Ishikawa (cell line): ENCODE measurements at regions not wholly inside any gene's neighbourhood (a gene's known extent, or its start where the extent isn't known, plus 50 kb on each side); places are given as distances from the start of the nearest gene placed in this dataset.

Source experiments
- CEBPB ChIP-seq: IDR thresholded peaks from 2 replicates; pipeline ENCODE4 v1.6.1; 2012
- CREB1 ChIP-seq: IDR thresholded peaks from 2 replicates; pipeline ENCODE4 v1.6.1; 2012; ENCODE audit warnings: low read depth
- EGR1 ChIP-seq: IDR thresholded peaks from 2 replicates; pipeline ENCODE4 v1.6.1; 2012
- EP300 ChIP-seq: IDR thresholded peaks from 2 replicates; pipeline ENCODE4 v1.6.1; 2012; ENCODE audit warnings: borderline replicate concordance
- FOXM1 ChIP-seq: IDR thresholded peaks from 2 replicates; pipeline ENCODE4 v1.6.1; 2012; ENCODE audit warnings: low read depth, borderline replicate concordance
- NFIC ChIP-seq: IDR thresholded peaks from 2 replicates; pipeline ENCODE4 v1.6.1; 2012
- RAD21 ChIP-seq: IDR thresholded peaks from 2 replicates; pipeline ENCODE4 v1.6.1; 2012; ENCODE audit warnings: low read depth
- TAF1 ChIP-seq: IDR thresholded peaks from 2 replicates; pipeline ENCODE4 v1.6.1; 2012; ENCODE audit warnings: low read depth, mild to moderate bottlenecking
- TCF12 ChIP-seq: IDR thresholded peaks from 2 replicates; pipeline ENCODE4 v1.6.1; 2012; ENCODE audit warnings: low read depth
- TEAD4 ChIP-seq: IDR thresholded peaks from 2 replicates; pipeline ENCODE4 v1.6.1; 2012
- YY1 ChIP-seq: IDR thresholded peaks from 2 replicates; pipeline ENCODE4 v1.6.1; 2012; ENCODE audit warnings: low read depth
- ZBTB7A ChIP-seq: IDR thresholded peaks from 2 replicates; pipeline ENCODE4 v1.6.1; 2012; ENCODE audit warnings: low read depth
- TF ChIP-seq, protein P1 (sequence below): IDR thresholded peaks from 2 replicates; pipeline ENCODE4 v1.6.1; 2012
- TF ChIP-seq, protein P2 (sequence below): IDR thresholded peaks from 2 replicates; pipeline ENCODE4 v1.6.1; 2012; ENCODE audit warnings: low read depth, mild to moderate bottlenecking
- TF ChIP-seq, protein P3 (sequence below): IDR thresholded peaks from 2 replicates; pipeline ENCODE4 v1.6.1; 2012

- TF ChIP-seq YY1 (no peak), FOXM1 (no peak), RAD21 (no peak), ZBTB7A (no peak), TCF12 (no peak), CEBPB (no peak), NFIC (no peak), EGR1 (no peak), TAF1 (no peak), TEAD4 (no peak), CREB1 (no peak)
- TF ChIP-seq, protein P1, sequence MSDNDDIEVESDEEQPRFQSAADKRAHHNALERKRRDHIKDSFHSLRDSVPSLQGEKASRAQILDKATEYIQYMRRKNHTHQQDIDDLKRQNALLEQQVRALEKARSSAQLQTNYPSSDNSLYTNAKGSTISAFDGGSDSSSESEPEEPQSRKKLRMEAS: no peak
- TF ChIP-seq, protein P2, sequence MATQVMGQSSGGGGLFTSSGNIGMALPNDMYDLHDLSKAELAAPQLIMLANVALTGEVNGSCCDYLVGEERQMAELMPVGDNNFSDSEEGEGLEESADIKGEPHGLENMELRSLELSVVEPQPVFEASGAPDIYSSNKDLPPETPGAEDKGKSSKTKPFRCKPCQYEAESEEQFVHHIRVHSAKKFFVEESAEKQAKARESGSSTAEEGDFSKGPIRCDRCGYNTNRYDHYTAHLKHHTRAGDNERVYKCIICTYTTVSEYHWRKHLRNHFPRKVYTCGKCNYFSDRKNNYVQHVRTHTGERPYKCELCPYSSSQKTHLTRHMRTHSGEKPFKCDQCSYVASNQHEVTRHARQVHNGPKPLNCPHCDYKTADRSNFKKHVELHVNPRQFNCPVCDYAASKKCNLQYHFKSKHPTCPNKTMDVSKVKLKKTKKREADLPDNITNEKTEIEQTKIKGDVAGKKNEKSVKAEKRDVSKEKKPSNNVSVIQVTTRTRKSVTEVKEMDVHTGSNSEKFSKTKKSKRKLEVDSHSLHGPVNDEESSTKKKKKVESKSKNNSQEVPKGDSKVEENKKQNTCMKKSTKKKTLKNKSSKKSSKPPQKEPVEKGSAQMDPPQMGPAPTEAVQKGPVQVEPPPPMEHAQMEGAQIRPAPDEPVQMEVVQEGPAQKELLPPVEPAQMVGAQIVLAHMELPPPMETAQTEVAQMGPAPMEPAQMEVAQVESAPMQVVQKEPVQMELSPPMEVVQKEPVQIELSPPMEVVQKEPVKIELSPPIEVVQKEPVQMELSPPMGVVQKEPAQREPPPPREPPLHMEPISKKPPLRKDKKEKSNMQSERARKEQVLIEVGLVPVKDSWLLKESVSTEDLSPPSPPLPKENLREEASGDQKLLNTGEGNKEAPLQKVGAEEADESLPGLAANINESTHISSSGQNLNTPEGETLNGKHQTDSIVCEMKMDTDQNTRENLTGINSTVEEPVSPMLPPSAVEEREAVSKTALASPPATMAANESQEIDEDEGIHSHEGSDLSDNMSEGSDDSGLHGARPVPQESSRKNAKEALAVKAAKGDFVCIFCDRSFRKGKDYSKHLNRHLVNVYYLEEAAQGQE: no peak
- TF ChIP-seq, protein P3, sequence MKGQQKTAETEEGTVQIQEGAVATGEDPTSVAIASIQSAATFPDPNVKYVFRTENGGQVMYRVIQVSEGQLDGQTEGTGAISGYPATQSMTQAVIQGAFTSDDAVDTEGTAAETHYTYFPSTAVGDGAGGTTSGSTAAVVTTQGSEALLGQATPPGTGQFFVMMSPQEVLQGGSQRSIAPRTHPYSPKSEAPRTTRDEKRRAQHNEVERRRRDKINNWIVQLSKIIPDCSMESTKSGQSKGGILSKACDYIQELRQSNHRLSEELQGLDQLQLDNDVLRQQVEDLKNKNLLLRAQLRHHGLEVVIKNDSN: no peak
These were observed 188.8 kb upstream of the CWC22 start for GRCh38 chr2:180195847-180196246.

GRCh38 chr2:180191432-180192124 is 184.5 kb upstream of the CWC22 start:
- TF ChIP-seq, protein P3: no peak
- TF ChIP-seq CREB1 (no peak), ZBTB7A (no peak), NFIC (no peak), EGR1 (no peak), TAF1 (no peak), TEAD4 (no peak), TCF12 (no peak), RAD21 (no peak), CEBPB (no peak)
- TF ChIP-seq, protein P2: no peak
- TF ChIP-seq, protein P1: no peak

DNA sequence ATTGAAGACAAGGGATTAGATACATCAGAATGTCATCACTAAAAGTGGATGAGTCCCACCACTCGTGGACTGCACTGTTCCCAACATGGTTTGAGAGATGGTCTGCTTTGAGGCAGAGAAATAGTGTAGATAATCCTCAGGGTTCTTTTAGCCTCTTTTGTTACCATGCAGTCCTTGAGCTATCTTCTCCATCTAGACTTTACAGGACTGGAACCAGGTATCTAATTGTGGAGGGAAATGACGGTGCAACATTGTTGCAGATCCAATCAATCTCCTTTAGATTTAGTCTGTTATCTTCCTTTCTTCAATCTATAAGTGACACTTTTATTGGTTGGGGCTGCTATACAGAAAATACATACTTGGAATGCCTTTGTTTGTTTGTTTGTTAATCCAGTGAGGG is 183.8 kb upstream of the CWC22 start:
- TF ChIP-seq YY1 (no peak), TCF12 (no peak), CREB1 (no peak), ZBTB7A (no peak), NFIC (no peak), TEAD4 (no peak), EP300 (no peak), RAD21 (no peak), FOXM1 (no peak), EGR1 (no peak), TAF1 (no peak), CEBPB (no peak)
- TF ChIP-seq, protein P3: no peak
- TF ChIP-seq, protein P2: no peak
- TF ChIP-seq, protein P1: no peak

DNA sequence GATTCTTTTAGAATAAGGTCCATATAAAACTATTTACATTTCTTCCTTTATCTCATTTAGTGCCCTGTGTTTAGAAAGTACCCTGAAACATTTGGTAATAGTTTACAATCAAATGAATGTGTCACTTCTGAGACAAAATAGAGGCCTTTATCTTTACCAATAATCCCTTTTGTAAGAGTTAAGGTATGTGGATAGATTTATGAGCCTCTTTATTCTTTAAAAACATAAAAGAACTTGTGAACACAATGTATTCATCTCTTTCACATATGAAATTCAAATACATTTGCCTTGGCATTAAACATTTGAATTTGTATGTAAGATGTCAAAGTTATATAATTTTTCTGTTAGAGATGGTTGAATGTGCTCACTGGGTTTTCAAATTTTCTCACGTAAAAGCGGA is 180.5 kb upstream of the CWC22 start:
- TF ChIP-seq ZBTB7A: no peak
- TF ChIP-seq TCF12: no peak
